ENCODE measurements at regions not wholly inside any gene's neighbourhood (a gene's known extent, or its start where the extent isn't known, plus 50 kb on each side); places are given as distances from the start of the nearest gene placed in this dataset.

GRCh38 chr11:45402049-45402630 lies 116.0 kb upstream of the SYT13 start:
- Histone ChIP-seq H3K4me1 (ENCODE audit: control insufficient read depth in 4 of 4, insufficient read depth in 4 of 4, low read length in 3 of 4) (peaks cover 0 to 5% (median 0%) of the 10 kb centered on the region in 4 donors), H3K27me3 (ENCODE audit: control insufficient read depth in 4 of 4, insufficient read depth in 4 of 4, low read length in 3 of 4) (no peaks in the 10 kb centered on the region), H3K9me3 (ENCODE audit: control insufficient read depth in 4 of 4, low read length in 3 of 4) (no peaks in the 10 kb centered on the region), H3K9ac (ENCODE audit: low read depth in 1 of 2, low read length in 2 of 2) (no peak overlapping the region), H3K4me3 (ENCODE audit: low read depth in 1 of 3, low read length in 3 of 3) (no peak overlapping the region), H3K27ac (ENCODE audit: low read depth in 1 of 2, low read length in 2 of 2) (no peak overlapping the region), H3K36me3 (ENCODE audit: control insufficient read depth in 4 of 4, insufficient read depth in 3 of 4, low read depth in 1 of 4, low read length in 3 of 4) (no peaks in the 10 kb centered on the region)
- 94% methylated on average over 1 of the region's 1 CpG for WGBS
- no peak for DNase-seq (ENCODE audit: low spot score)
- TF ChIP-seq FOXA2 (IDR thresholded peaks at IDR 0.05) (no peak), EGR1 (IDR thresholded peaks at IDR 0.05; ENCODE audit: low read depth in 2 of 2) (no peak), SP1 (IDR thresholded peaks at IDR 0.05) (no peak), HNF4G (IDR thresholded peaks at IDR 0.05) (no peak), ZBTB33 (IDR thresholded peaks at IDR 0.05) (no peak), FOXA1 (IDR thresholded peaks at IDR 0.05) (no peak), RXRA (IDR thresholded peaks at IDR 0.05) (no peak), HNF4A (conservative IDR thresholded peaks at IDR 0.05) (no peak)

DNA sequence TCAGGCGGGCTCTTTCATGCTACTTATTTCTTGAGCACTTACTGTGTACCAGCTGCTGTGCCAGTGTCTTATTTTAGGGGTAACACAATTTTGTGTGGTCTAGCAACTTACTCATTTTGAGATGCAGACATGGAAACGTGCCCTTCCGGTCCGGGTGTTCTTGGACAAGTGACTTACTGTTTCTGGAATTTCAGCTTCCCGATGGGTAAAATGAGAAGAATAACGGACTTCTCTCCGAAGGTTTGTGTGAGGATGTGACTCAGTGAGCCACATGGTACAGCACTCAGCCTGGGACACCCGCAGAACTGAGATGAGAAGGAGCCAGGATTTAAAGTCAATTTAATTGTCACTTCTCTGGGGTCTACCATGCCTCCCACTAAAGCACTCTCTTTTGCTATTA lies 114.5 kb upstream of the SYT13 start:
- no peak for DNase-seq (ENCODE audit: low spot score)
- TF ChIP-seq, protein P1, sequence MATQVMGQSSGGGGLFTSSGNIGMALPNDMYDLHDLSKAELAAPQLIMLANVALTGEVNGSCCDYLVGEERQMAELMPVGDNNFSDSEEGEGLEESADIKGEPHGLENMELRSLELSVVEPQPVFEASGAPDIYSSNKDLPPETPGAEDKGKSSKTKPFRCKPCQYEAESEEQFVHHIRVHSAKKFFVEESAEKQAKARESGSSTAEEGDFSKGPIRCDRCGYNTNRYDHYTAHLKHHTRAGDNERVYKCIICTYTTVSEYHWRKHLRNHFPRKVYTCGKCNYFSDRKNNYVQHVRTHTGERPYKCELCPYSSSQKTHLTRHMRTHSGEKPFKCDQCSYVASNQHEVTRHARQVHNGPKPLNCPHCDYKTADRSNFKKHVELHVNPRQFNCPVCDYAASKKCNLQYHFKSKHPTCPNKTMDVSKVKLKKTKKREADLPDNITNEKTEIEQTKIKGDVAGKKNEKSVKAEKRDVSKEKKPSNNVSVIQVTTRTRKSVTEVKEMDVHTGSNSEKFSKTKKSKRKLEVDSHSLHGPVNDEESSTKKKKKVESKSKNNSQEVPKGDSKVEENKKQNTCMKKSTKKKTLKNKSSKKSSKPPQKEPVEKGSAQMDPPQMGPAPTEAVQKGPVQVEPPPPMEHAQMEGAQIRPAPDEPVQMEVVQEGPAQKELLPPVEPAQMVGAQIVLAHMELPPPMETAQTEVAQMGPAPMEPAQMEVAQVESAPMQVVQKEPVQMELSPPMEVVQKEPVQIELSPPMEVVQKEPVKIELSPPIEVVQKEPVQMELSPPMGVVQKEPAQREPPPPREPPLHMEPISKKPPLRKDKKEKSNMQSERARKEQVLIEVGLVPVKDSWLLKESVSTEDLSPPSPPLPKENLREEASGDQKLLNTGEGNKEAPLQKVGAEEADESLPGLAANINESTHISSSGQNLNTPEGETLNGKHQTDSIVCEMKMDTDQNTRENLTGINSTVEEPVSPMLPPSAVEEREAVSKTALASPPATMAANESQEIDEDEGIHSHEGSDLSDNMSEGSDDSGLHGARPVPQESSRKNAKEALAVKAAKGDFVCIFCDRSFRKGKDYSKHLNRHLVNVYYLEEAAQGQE (IDR thresholded peaks at IDR 0.05): no peak
- no peak for TF ChIP-seq JUND (IDR thresholded peaks at IDR 0.05)
- no peak for TF ChIP-seq RXRA (IDR thresholded peaks at IDR 0.05)
- TF ChIP-seq GABPA (IDR thresholded peaks at IDR 0.05 in 1 of 2, conservative IDR thresholded peaks at IDR 0.05 in 1 of 2): no peak
- no peak for TF ChIP-seq FOXA1 (IDR thresholded peaks at IDR 0.05)
- TF ChIP-seq, protein P2, sequence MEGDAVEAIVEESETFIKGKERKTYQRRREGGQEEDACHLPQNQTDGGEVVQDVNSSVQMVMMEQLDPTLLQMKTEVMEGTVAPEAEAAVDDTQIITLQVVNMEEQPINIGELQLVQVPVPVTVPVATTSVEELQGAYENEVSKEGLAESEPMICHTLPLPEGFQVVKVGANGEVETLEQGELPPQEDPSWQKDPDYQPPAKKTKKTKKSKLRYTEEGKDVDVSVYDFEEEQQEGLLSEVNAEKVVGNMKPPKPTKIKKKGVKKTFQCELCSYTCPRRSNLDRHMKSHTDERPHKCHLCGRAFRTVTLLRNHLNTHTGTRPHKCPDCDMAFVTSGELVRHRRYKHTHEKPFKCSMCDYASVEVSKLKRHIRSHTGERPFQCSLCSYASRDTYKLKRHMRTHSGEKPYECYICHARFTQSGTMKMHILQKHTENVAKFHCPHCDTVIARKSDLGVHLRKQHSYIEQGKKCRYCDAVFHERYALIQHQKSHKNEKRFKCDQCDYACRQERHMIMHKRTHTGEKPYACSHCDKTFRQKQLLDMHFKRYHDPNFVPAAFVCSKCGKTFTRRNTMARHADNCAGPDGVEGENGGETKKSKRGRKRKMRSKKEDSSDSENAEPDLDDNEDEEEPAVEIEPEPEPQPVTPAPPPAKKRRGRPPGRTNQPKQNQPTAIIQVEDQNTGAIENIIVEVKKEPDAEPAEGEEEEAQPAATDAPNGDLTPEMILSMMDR (IDR thresholded peaks at IDR 0.05; ENCODE audit: low read depth, low read length, missing input control): no peak
- TF ChIP-seq EGR1 (IDR thresholded peaks at IDR 0.05; ENCODE audit: low read depth in 2 of 2): no peak
- TF ChIP-seq YY1 (IDR thresholded peaks at IDR 0.05): no peak
- no peak for TF ChIP-seq ZBTB33 (IDR thresholded peaks at IDR 0.05)
- no peak for TF ChIP-seq NR2F2 (IDR thresholded peaks at IDR 0.05)
- Histone ChIP-seq H3K9me3 (ENCODE audit: control insufficient read depth in 4 of 4, low read length in 3 of 4) (no peaks in the 10 kb centered on the region), H3K4me1 (ENCODE audit: control insufficient read depth in 4 of 4, insufficient read depth in 4 of 4, low read length in 3 of 4) (no peaks in the 10 kb centered on the region), H3K4me3 (ENCODE audit: low read depth in 1 of 3, low read length in 3 of 3) (no peak overlapping the region), H3K36me3 (ENCODE audit: control insufficient read depth in 4 of 4, insufficient read depth in 3 of 4, low read depth in 1 of 4, low read length in 3 of 4) (no peaks in the 10 kb centered on the region), H3K27me3 (ENCODE audit: control insufficient read depth in 4 of 4, insufficient read depth in 4 of 4, low read length in 3 of 4) (no peaks in the 10 kb centered on the region), H3K9ac (ENCODE audit: low read depth in 1 of 2, low read length in 2 of 2) (no peak overlapping the region), H3K27ac (ENCODE audit: low read depth in 1 of 2, low read length in 2 of 2) (no peak overlapping the region)
- WGBS: 85% methylated on average over 8 of the region's 8 CpGs

All from liver (tissue), 8 donors.